ENCODE measurements at regions not wholly inside any gene's neighbourhood (a gene's known extent, or its start where the extent isn't known, plus 50 kb on each side); places are given as distances from the start of the nearest gene placed in this dataset.

GRCh38 chr1:185559684-185560331, 174.4 kb upstream of the HMCN1 start:
- TF ChIP-seq EZH2 (conservative IDR thresholded peaks at IDR 0.05; ENCODE audit: low read depth, low read length) (no peak), MTF1 (CRISPR knock-in tag; IDR thresholded peaks at IDR 0.05) (no peak), ZZZ3 (CRISPR knock-in tag; IDR thresholded peaks at IDR 0.05; ENCODE audit: borderline replicate concordance) (no peak), POLR2AphosphoS5 (IDR thresholded peaks at IDR 0.05; ENCODE audit: low read depth, low read length) (no peak), ZNF331 (CRISPR knock-in tag; IDR thresholded peaks at IDR 0.05) (no peak)
- TF ChIP-seq, protein P1, sequence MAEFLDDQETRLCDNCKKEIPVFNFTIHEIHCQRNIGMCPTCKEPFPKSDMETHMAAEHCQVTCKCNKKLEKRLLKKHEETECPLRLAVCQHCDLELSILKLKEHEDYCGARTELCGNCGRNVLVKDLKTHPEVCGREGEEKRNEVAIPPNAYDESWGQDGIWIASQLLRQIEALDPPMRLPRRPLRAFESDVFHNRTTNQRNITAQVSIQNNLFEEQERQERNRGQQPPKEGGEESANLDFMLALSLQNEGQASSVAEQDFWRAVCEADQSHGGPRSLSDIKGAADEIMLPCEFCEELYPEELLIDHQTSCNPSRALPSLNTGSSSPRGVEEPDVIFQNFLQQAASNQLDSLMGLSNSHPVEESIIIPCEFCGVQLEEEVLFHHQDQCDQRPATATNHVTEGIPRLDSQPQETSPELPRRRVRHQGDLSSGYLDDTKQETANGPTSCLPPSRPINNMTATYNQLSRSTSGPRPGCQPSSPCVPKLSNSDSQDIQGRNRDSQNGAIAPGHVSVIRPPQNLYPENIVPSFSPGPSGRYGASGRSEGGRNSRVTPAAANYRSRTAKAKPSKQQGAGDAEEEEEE (CRISPR knock-in tag; IDR thresholded peaks at IDR 0.05; ENCODE audit: borderline replicate concordance), result no peak
- TF ChIP-seq, protein P2, sequence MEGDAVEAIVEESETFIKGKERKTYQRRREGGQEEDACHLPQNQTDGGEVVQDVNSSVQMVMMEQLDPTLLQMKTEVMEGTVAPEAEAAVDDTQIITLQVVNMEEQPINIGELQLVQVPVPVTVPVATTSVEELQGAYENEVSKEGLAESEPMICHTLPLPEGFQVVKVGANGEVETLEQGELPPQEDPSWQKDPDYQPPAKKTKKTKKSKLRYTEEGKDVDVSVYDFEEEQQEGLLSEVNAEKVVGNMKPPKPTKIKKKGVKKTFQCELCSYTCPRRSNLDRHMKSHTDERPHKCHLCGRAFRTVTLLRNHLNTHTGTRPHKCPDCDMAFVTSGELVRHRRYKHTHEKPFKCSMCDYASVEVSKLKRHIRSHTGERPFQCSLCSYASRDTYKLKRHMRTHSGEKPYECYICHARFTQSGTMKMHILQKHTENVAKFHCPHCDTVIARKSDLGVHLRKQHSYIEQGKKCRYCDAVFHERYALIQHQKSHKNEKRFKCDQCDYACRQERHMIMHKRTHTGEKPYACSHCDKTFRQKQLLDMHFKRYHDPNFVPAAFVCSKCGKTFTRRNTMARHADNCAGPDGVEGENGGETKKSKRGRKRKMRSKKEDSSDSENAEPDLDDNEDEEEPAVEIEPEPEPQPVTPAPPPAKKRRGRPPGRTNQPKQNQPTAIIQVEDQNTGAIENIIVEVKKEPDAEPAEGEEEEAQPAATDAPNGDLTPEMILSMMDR (CRISPR knock-in tag; IDR thresholded peaks at IDR 0.05), result peak; percentile 62
